ENCODE measurements at regions not wholly inside any gene's neighbourhood (a gene's known extent, or its start where the extent isn't known, plus 50 kb on each side); places are given as distances from the start of the nearest gene placed in this dataset.

DNA sequence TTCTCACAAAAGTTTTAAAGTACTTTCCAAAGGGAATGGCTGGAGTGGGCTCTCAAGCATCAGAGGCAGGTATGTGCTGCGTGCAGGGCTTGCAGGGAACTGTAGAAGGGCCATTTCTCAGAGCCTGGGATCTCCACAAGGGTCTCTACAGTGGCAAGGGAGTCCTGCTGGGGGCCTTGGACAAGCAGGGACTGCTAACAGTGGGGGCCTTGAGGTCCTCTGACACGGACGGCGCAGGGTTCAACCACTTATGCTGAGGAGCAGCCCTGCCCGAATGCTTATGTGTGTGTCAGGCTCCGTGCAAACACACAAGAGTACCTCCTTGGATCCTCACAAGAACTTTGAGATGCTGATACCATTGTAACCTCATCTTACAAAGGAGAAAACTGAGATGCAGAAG, 342.1 kb upstream of the COBL start:
- no peaks in the 10 kb centered on the region for H3K9me3 ChIP-seq (ENCODE audit: low read length)
- H3K9ac ChIP-seq (ENCODE audit: low read length): no peak overlapping the region
- H4K20me1 ChIP-seq (ENCODE audit: insufficient read depth, low read length): no peaks in the 10 kb centered on the region
- H3K27me3 ChIP-seq (ENCODE audit: insufficient read depth, low read length): peaks cover 8% of the 10 kb centered on the region; the same call in 1 of the 2 replicates
- H3K4me3 ChIP-seq (ENCODE audit: low read depth, low read length, poor library complexity, severe bottlenecking): no peak overlapping the region
- no peak overlapping the region for H3K4me2 ChIP-seq (ENCODE audit: low read length)
- H3K4me1 ChIP-seq (ENCODE audit: insufficient read depth, low read length, severe bottlenecking): no peaks in the 10 kb centered on the region
- H3K79me2 ChIP-seq (ENCODE audit: insufficient read depth, low read length): no peaks in the 10 kb centered on the region
- no peak for TF ChIP-seq EZH2 (IDR thresholded peaks at IDR 0.05; ENCODE audit: borderline replicate concordance, low read length)
- TF ChIP-seq, protein P1, sequence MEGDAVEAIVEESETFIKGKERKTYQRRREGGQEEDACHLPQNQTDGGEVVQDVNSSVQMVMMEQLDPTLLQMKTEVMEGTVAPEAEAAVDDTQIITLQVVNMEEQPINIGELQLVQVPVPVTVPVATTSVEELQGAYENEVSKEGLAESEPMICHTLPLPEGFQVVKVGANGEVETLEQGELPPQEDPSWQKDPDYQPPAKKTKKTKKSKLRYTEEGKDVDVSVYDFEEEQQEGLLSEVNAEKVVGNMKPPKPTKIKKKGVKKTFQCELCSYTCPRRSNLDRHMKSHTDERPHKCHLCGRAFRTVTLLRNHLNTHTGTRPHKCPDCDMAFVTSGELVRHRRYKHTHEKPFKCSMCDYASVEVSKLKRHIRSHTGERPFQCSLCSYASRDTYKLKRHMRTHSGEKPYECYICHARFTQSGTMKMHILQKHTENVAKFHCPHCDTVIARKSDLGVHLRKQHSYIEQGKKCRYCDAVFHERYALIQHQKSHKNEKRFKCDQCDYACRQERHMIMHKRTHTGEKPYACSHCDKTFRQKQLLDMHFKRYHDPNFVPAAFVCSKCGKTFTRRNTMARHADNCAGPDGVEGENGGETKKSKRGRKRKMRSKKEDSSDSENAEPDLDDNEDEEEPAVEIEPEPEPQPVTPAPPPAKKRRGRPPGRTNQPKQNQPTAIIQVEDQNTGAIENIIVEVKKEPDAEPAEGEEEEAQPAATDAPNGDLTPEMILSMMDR (IDR thresholded peaks at IDR 0.05; ENCODE audit: low read length): no peak
- no peaks in the 10 kb centered on the region for H3F3A ChIP-seq (ENCODE audit: insufficient read depth, low read length)
- no peaks in the 10 kb centered on the region for H3K36me3 ChIP-seq (ENCODE audit: insufficient read depth, low read length)
- no peak overlapping the region for H2AFZ ChIP-seq (ENCODE audit: low read length)
- H3K9me2 ChIP-seq (ENCODE audit: low read depth, low read length): no peaks in the 10 kb centered on the region
- H3K27ac ChIP-seq (ENCODE audit: low read depth, low read length, poor library complexity, severe bottlenecking): no peak overlapping the region

DNA sequence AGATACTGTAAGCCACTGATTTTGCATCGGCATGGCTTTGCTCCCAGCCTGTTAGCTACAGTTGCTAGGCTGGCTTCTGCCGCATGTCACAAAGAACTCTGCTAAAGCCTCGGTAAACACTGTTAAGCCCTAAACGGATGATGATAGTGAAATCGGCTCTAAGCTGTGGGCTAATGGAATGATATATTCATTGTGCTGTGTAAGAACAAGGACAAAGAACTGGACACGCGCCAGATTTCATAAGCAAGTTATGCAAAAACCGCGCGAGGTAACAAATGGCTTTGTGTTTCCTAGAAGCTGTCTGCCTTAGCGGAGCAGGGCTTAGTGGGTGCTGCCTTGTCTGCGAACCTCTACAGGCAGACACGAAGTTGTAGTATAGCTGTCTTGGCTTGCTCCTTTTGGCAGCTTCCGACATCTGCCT, 331.3 kb upstream of the COBL start:
- H3K9me2 ChIP-seq (ENCODE audit: low read depth, low read length): no peaks in the 10 kb centered on the region
- H3K27me3 ChIP-seq (ENCODE audit: insufficient read depth, low read length): 0 out of 2 replicates have a peak, but pooled peaks cover 4% of the 10 kb centered on the region
- no peak for TF ChIP-seq EZH2 (IDR thresholded peaks at IDR 0.05; ENCODE audit: borderline replicate concordance, low read length)
- TF ChIP-seq, protein P1 (IDR thresholded peaks at IDR 0.05; ENCODE audit: low read length): no peak
- H3K79me2 ChIP-seq (ENCODE audit: insufficient read depth, low read length): no peaks in the 10 kb centered on the region
- H3F3A ChIP-seq (ENCODE audit: insufficient read depth, low read length): no peaks in the 10 kb centered on the region
- no peak overlapping the region for H3K27ac ChIP-seq (ENCODE audit: low read depth, low read length, poor library complexity, severe bottlenecking)
- no peaks in the 10 kb centered on the region for H3K4me1 ChIP-seq (ENCODE audit: insufficient read depth, low read length, severe bottlenecking)
- H4K20me1 ChIP-seq (ENCODE audit: insufficient read depth, low read length): no peaks in the 10 kb centered on the region
- H3K9ac ChIP-seq (ENCODE audit: low read length): no peak overlapping the region
- no peaks in the 10 kb centered on the region for H3K36me3 ChIP-seq (ENCODE audit: insufficient read depth, low read length)
- no peak overlapping the region for H2AFZ ChIP-seq (ENCODE audit: low read length)
- H3K4me2 ChIP-seq (ENCODE audit: low read length): no peak overlapping the region
- H3K4me3 ChIP-seq (ENCODE audit: low read depth, low read length, poor library complexity, severe bottlenecking): no peak overlapping the region
- H3K9me3 ChIP-seq (ENCODE audit: low read length): no peaks in the 10 kb centered on the region

DNA sequence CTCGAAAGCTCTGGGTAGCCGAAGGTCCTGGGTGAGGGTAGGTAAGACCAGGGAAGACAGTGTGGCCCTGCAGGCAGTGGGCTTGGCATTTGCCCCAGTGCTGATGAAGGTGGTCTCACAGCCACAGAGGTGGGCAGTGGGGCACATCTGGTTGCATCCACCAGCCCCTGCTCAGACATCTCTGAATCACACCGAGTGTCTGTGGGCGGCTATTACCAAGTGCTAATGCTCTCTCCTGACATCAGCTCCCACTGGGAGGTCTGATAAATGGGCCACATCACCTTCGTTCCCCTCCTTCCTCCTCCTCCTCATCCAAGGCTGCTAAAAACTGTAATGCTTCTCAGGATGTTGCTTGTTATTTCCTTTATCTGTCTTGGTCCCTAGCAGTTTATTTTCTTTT, 330.9 kb upstream of the COBL start:
- TF ChIP-seq, protein P1 (IDR thresholded peaks at IDR 0.05; ENCODE audit: low read length): no peak
- no peak for TF ChIP-seq EZH2 (IDR thresholded peaks at IDR 0.05; ENCODE audit: borderline replicate concordance, low read length)
- Histone ChIP-seq H4K20me1 (ENCODE audit: insufficient read depth, low read length) (no peaks in the 10 kb centered on the region), H3K9ac (ENCODE audit: low read length) (no peak overlapping the region), H3F3A (ENCODE audit: insufficient read depth, low read length) (no peaks in the 10 kb centered on the region), H2AFZ (ENCODE audit: low read length) (no peak overlapping the region), H3K4me3 (ENCODE audit: low read depth, low read length, poor library complexity, severe bottlenecking) (no peak overlapping the region), H3K27me3 (ENCODE audit: insufficient read depth, low read length) (0 out of 2 replicates have a peak, but pooled peaks cover 4% of the 10 kb centered on the region), H3K36me3 (ENCODE audit: insufficient read depth, low read length) (no peaks in the 10 kb centered on the region), H3K4me1 (ENCODE audit: insufficient read depth, low read length, severe bottlenecking) (no peaks in the 10 kb centered on the region), H3K9me3 (ENCODE audit: low read length) (no peaks in the 10 kb centered on the region), H3K4me2 (ENCODE audit: low read length) (no peak overlapping the region), H3K9me2 (ENCODE audit: low read depth, low read length) (no peaks in the 10 kb centered on the region), H3K27ac (ENCODE audit: low read depth, low read length, poor library complexity, severe bottlenecking) (no peak overlapping the region), H3K79me2 (ENCODE audit: insufficient read depth, low read length) (no peaks in the 10 kb centered on the region)

Measured in OCI-LY1 (cell line).